Lung (tissue), 11 donors: ENCODE measurements at regions not wholly inside any gene's neighbourhood (a gene's known extent, or its start where the extent isn't known, plus 50 kb on each side); places are given as distances from the start of the nearest gene placed in this dataset.

ENCODE experiments used
- ATAC-seq: fragments of 200-7000 bp; cut with Tn5 transposase; one replicate; pipeline ENCODE4 v1.9.1; 2020; ENCODE audit warnings: moderate number of reproducible peaks; ENCODE audit not compliant: insufficient read depth, low FRiP score
- DNase-seq, 3 donors: peaks; one replicate each; pipeline ENCODE4 v3.0.0-alpha.2; 2013 to 2017
- H3K27ac ChIP-seq, 2 donors: one replicate each; pipeline ENCODE4 v1.5.1; 2013; ENCODE audit warnings: mild to moderate bottlenecking in 2 of 2, moderate library complexity in 2 of 2, control low read depth in 1 of 2, inconsistent platforms in 1 of 2, low read depth in 1 of 2, low read length in 1 of 2
- H3K27me3 ChIP-seq, 3 donors: one replicate each; pipeline ENCODE4 v1.5.1; 2013; ENCODE audit warnings: low read length in 2 of 3; ENCODE audit not compliant: control insufficient read depth in 3 of 3, insufficient read depth in 3 of 3
- H3K36me3 ChIP-seq, 4 donors: one replicate each; pipeline ENCODE4 v1.5.1; 2013; ENCODE audit warnings: low read length in 4 of 4, mild to moderate bottlenecking in 1 of 4, moderate library complexity in 1 of 4; ENCODE audit not compliant: control insufficient read depth in 4 of 4, insufficient read depth in 4 of 4
- H3K4me1 ChIP-seq, 5 donors: one replicate each; pipeline ENCODE4 v1.5.1; 2013; ENCODE audit warnings: low read length in 5 of 5, mild to moderate bottlenecking in 2 of 5, moderate library complexity in 1 of 5; ENCODE audit not compliant: control insufficient read depth in 5 of 5, insufficient read depth in 5 of 5
- H3K4me3 ChIP-seq: one replicate; pipeline ENCODE4 v1.5.1; 2013; ENCODE audit warnings: mild to moderate bottlenecking, control low read depth, moderate library complexity
- H3K9ac ChIP-seq, 2 donors: one replicate each; pipeline ENCODE4 v1.5.1; 2013; ENCODE audit warnings: low read length in 2 of 2, control low read depth in 1 of 2; ENCODE audit not compliant: insufficient read depth in 1 of 2
- H3K9me3 ChIP-seq, 4 donors: one replicate each; pipeline ENCODE4 v1.5.1; 2013; ENCODE audit warnings: low read length in 3 of 4, mild to moderate bottlenecking in 1 of 4, moderate library complexity in 1 of 4; ENCODE audit not compliant: control insufficient read depth in 4 of 4, insufficient read depth in 3 of 4
- WGBS, 2 donors: extraction: QIAGEN DNeasy Blood & Tissue Kit; methylation state at CpG; one replicate each; pipeline ENCODE4 v1.1.7; 2013; 5-methylcytosine and 5-hydroxymethylcytosine counted together
- TF ChIP-seq, protein P1 (sequence below): IDR thresholded peaks from 2 replicates; pipeline ENCODE4 v1.5.1; 2012; ENCODE audit warnings: mild to moderate bottlenecking; ENCODE audit errors: control extremely low read depth, extremely low read depth
- donor health status: control.
- donor health status: control.
- donor health status: Bipolar disorder and iron deficiency.
- donor health status: healthy.
- donor health status: DM: yes; HTN: yes; CAD: no.

DNA sequence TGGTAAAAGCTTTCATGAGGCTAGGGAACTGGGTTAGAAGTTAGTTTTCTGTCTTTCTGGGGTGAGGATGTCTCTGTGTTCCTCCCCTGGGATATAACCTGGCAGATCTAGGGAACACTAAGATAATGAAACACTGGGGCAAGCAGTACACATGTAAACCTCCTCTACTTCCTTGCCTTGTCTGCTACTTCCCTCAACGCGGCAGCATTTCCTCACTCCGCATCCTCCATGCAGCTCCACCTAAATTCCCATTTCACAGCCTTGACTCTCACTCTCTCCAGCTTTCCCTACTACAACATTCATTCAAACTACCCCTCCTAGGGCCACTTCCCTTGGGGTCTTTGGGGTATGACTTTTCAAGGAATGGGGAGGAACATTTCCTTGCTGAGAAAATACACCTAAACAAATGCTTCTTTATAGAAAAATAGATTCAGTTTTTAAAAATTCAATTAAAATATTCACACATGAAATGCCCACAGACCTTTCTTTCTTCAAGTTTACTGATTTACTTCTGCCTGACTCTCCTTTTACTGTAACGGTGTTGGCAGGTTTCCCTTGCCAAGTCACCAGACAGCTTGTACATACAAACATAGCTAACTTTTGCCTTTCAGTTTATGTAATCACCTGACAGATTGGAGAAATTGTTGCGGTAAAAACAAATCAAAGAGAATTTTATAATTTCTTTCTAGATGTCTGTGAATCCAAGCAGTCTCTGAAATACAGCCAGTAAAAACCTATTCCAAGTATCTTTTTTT is 90.1 kb downstream of the TNFSF18 start:
- ATAC-seq = no peak
- Histone ChIP-seq H3K27ac (no peak overlapping the region), H3K9ac (no peak overlapping the region), H3K9me3 (no peaks in the 10 kb centered on the region), H3K36me3 (no peaks in the 10 kb centered on the region), H3K4me1 (peaks cover 0 to 3% (median 0%) of the 10 kb centered on the region in 5 donors), H3K27me3 (no peaks in the 10 kb centered on the region), H3K4me3 (no peak overlapping the region)
- no peak for DNase-seq
- TF ChIP-seq, protein P1, sequence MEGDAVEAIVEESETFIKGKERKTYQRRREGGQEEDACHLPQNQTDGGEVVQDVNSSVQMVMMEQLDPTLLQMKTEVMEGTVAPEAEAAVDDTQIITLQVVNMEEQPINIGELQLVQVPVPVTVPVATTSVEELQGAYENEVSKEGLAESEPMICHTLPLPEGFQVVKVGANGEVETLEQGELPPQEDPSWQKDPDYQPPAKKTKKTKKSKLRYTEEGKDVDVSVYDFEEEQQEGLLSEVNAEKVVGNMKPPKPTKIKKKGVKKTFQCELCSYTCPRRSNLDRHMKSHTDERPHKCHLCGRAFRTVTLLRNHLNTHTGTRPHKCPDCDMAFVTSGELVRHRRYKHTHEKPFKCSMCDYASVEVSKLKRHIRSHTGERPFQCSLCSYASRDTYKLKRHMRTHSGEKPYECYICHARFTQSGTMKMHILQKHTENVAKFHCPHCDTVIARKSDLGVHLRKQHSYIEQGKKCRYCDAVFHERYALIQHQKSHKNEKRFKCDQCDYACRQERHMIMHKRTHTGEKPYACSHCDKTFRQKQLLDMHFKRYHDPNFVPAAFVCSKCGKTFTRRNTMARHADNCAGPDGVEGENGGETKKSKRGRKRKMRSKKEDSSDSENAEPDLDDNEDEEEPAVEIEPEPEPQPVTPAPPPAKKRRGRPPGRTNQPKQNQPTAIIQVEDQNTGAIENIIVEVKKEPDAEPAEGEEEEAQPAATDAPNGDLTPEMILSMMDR = no peak
- 46 to 67% methylated on average over 5 of the region's 5 CpGs for WGBS, 2 donors

DNA sequence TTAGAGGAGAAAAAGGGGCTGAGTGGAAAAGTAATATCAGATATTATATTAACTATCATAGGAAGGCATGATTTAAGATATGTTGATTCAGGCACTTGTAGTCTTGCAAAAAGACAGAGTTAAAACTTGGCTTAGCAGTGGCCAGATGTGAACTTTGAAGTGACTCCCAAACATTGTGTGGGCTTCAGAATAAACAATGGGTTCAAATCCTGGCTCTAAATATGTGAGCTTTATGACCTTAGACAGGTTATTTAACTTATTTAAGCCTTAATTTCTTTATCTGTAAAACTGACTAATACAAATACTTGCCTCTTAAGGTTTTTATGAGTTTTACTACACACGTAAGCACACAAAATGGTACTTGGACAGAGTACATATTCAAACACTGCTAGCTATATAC is 85.9 kb downstream of the TNFSF18 start:
- no peak overlapping the region for H3K9ac ChIP-seq
- no peak for ATAC-seq
- no peaks in the 10 kb centered on the region for H3K4me1 ChIP-seq
- no peaks in the 10 kb centered on the region for H3K9me3 ChIP-seq
- 76 to 86% methylated on average over 1 of the region's 1 CpG for WGBS, 2 donors
- H3K36me3 ChIP-seq = no peaks in the 10 kb centered on the region
- TF ChIP-seq, protein P1 = no peak
- no peak overlapping the region for H3K27ac ChIP-seq
- no peaks in the 10 kb centered on the region for H3K27me3 ChIP-seq
- no peak overlapping the region for H3K4me3 ChIP-seq
- DNase-seq = no peak

DNA sequence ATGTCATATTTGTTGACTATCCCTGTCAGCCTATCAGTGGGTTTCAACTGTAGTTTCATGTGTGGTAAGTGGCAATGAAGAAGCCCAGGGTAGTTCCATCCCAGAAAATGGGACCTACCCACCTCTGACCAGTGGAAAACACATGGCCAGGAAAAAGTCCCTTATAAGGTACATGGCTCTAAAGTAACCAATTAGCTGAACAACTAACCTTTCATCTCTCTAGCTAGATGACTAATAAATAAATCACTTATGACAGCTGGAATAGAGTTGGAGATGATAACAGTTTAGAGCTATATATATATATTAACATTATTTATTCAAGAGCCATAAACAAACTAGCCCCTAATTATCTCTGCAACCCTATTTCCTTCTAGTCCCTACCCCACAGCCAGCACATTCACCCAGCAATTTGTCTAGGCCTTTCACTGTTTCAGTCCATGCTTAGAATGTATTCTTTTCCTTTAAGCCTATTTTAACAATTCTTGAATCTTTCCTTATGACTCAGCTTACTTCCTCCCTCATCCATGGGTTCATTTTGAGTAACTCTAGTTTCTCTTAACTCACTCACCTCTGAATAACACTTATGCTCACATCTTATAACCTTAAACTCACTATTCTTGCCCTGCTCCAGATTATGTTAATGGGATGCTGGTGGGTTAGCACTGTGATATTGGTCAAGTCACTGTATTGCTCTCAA is 83.7 kb downstream of the TNFSF18 start:
- Histone ChIP-seq H3K36me3 (no peaks in the 10 kb centered on the region), H3K9me3 (no peaks in the 10 kb centered on the region), H3K4me1 (peaks cover 0 to 3% (median 0%) of the 10 kb centered on the region in 5 donors), H3K4me3 (no peak overlapping the region), H3K9ac (no peak overlapping the region), H3K27ac (no peak overlapping the region), H3K27me3 (no peaks in the 10 kb centered on the region)
- TF ChIP-seq, protein P1 = no peak
- ATAC-seq = no peak
- no peak for DNase-seq
